HAP-1 (cell line): ENCODE measurements at regions not wholly inside any gene's neighbourhood (a gene's known extent, or its start where the extent isn't known, plus 50 kb on each side); places are given as distances from the start of the nearest gene placed in this dataset.

Source experiments
- DNase-seq, 2 experiments: peaks; one replicate each; pipeline ENCODE4 v3.0.0-alpha.2; 2016 to 2020; ENCODE audit warnings: low spot score in 2 of 2
- H3K27me3 ChIP-seq: fragments of 250-450 bp; sonication (Bioruptor Pico); 2 replicates; pipeline ENCODE4 v1.5.1; 2020; ENCODE audit warnings: low read depth, mild to moderate bottlenecking, moderate library complexity
- H3K36me3 ChIP-seq: fragments of 250-450 bp; sonication (Bioruptor Pico); replicated peaks from 2 replicates; pipeline ENCODE4 v1.5.1; 2020; ENCODE audit warnings: mild to moderate bottlenecking
- H3K4me1 ChIP-seq: fragments of 250-450 bp; sonication (Bioruptor Pico); 2 replicates; pipeline ENCODE4 v1.5.1; 2020; ENCODE audit warnings: mild to moderate bottlenecking
- H3K4me3 ChIP-seq: fragments of 250-450 bp; sonication (Bioruptor Pico); 2 replicates; pipeline ENCODE4 v1.5.1; 2020; ENCODE audit warnings: mild to moderate bottlenecking, moderate library complexity
- H3K9me3 ChIP-seq: fragments of 250-450 bp; sonication (Bioruptor Pico); 2 replicates; pipeline ENCODE4 v1.5.1; 2020; ENCODE audit warnings: mild to moderate bottlenecking, moderate library complexity
- in situ Hi-C: fragments of 300-500 bp; cut with MboI; formaldehyde crosslinking; loops from 3 replicates; pipeline ENCODE4 v1.14.3; 2020; ENCODE audit warnings: low sequenced_read_pairs, inconsistent platforms, mixed read lengths

GRCh38 chr15:70585707-70586034 is 177.7 kb downstream of the UACA start:
- in situ Hi-C loops = loop anchor here (10.0 kb wide), 1 partner anchor 1111 kb away; no protein-coding TSS in a partner anchor
- no peaks in the 10 kb centered on the region for H3K36me3 ChIP-seq
- no peak overlapping the region for H3K4me3 ChIP-seq
- no peaks in the 10 kb centered on the region for H3K9me3 ChIP-seq
- H3K4me1 ChIP-seq = peaks cover 4% of the 10 kb centered on the region
- peak in 1 of 2 experiments; percentile 31 for DNase-seq
- peaks cover 17% of the 10 kb centered on the region for H3K27me3 ChIP-seq

- H3K4me3 ChIP-seq = peak overlapping the region; percentile 15
- H3K4me1 ChIP-seq = peaks cover 4% of the 10 kb centered on the region
- in situ Hi-C loops = loop anchor here (10.0 kb wide), 1 partner anchor 1110 kb away; no protein-coding TSS in a partner anchor
- no peaks in the 10 kb centered on the region for H3K36me3 ChIP-seq
- H3K9me3 ChIP-seq = no peaks in the 10 kb centered on the region
- peaks cover 17% of the 10 kb centered on the region for H3K27me3 ChIP-seq
- DNase-seq = peak; percentile 46 to 86
Measured at GRCh38 chr15:70584838-70585706, 178.3 kb downstream of the UACA start.

- peaks cover 8% of the 10 kb centered on the region for H3K4me1 ChIP-seq
- DNase-seq = peak in 1 of 2 experiments; percentile 7
- no peak overlapping the region for H3K4me3 ChIP-seq
- peaks cover 17% of the 10 kb centered on the region for H3K27me3 ChIP-seq
- in situ Hi-C loops = loop anchor here (10.0 kb wide), 1 partner anchor 1110 kb away; no protein-coding TSS in a partner anchor
- H3K9me3 ChIP-seq = no peaks in the 10 kb centered on the region
- H3K36me3 ChIP-seq = no peaks in the 10 kb centered on the region
Measured at GRCh38 chr15:70584441-70584837, 178.9 kb downstream of the UACA start.

- in situ Hi-C loops = loop anchor here (10.0 kb wide), 1 partner anchor 1108 kb away; no protein-coding TSS in a partner anchor
- Histone ChIP-seq H3K4me1 (peaks cover 8% of the 10 kb centered on the region), H3K36me3 (no peaks in the 10 kb centered on the region), H3K9me3 (no peaks in the 10 kb centered on the region), H3K27me3 (peaks cover 17% of the 10 kb centered on the region), H3K4me3 (no peak overlapping the region)
- peak in 1 of 2 experiments; percentile 6 for DNase-seq
Measured at GRCh38 chr15:70583006-70583405, 180.4 kb downstream of the UACA start.

GRCh38 chr15:70582143-70582945 is 181.0 kb downstream of the UACA start:
- Histone ChIP-seq H3K9me3 (no peaks in the 10 kb centered on the region), H3K4me1 (peaks cover 8% of the 10 kb centered on the region), H3K36me3 (no peaks in the 10 kb centered on the region), H3K27me3 (peaks cover 17% of the 10 kb centered on the region), H3K4me3 (no peak overlapping the region)
- peak in 1 of 2 experiments; percentile 4 for DNase-seq
- in situ Hi-C loops = loop anchor here (10.0 kb wide), 1 partner anchor 1108 kb away; no protein-coding TSS in a partner anchor

GRCh38 chr15:70580958-70581357 is 182.4 kb downstream of the UACA start:
- peaks cover 17% of the 10 kb centered on the region for H3K27me3 ChIP-seq
- DNase-seq = peak in 1 of 2 experiments; percentile 6
- no peaks in the 10 kb centered on the region for H3K36me3 ChIP-seq
- no peaks in the 10 kb centered on the region for H3K9me3 ChIP-seq
- peaks cover 22% of the 10 kb centered on the region for H3K4me1 ChIP-seq
- no peak overlapping the region for H3K4me3 ChIP-seq
- in situ Hi-C loops = loop anchor here (10.0 kb wide), 1 partner anchor 1106 kb away; no protein-coding TSS in a partner anchor

GRCh38 chr15:70580286-70580685 is 183.1 kb downstream of the UACA start:
- in situ Hi-C loops = loop anchor here (10.0 kb wide), 1 partner anchor 1105 kb away; no protein-coding TSS in a partner anchor

GRCh38 chr15:70579766-70580165 is 183.6 kb downstream of the UACA start:
- Histone ChIP-seq H3K36me3 (no peaks in the 10 kb centered on the region), H3K9me3 (no peaks in the 10 kb centered on the region), H3K4me1 (peaks cover 21% of the 10 kb centered on the region), H3K4me3 (no peak overlapping the region), H3K27me3 (peaks cover 14% of the 10 kb centered on the region)
- in situ Hi-C loops = loop anchor here (10.0 kb wide), 1 partner anchor 1105 kb away; no protein-coding TSS in a partner anchor
- DNase-seq = peak; percentile 22 to 27

More at GRCh38 chr15:70580286-70580685, 183.1 kb downstream of the UACA start:
- H3K4me3 ChIP-seq = no peak overlapping the region
- no peaks in the 10 kb centered on the region for H3K36me3 ChIP-seq
- peaks cover 25% of the 10 kb centered on the region for H3K4me1 ChIP-seq
- DNase-seq = peak in 1 of 2 experiments; percentile 5
- H3K27me3 ChIP-seq = peaks cover 17% of the 10 kb centered on the region
- no peaks in the 10 kb centered on the region for H3K9me3 ChIP-seq

- Histone ChIP-seq H3K36me3 (no peaks in the 10 kb centered on the region), H3K9me3 (no peaks in the 10 kb centered on the region), H3K27me3 (peaks cover 10% of the 10 kb centered on the region; the same call in 1 of the 2 replicates), H3K4me3 (no peak overlapping the region), H3K4me1 (peaks cover 20% of the 10 kb centered on the region)
- in situ Hi-C loops = no loop called here
- DNase-seq = no peak
Measured at GRCh38 chr15:70578196-70578595, 185.2 kb downstream of the UACA start.

GRCh38 chr15:70576696-70577095 is 186.7 kb downstream of the UACA start:
- in situ Hi-C loops = no loop called here
- DNase-seq = peak; percentile 58 to 88
- H3K36me3 ChIP-seq = no peaks in the 10 kb centered on the region

GRCh38 chr15:70576276-70576675 is 187.1 kb downstream of the UACA start:
- Histone ChIP-seq H3K4me3 (no peak overlapping the region), H3K36me3 (no peaks in the 10 kb centered on the region), H3K4me1 (peaks cover 20% of the 10 kb centered on the region), H3K9me3 (no peaks in the 10 kb centered on the region), H3K27me3 (peaks cover 3% of the 10 kb centered on the region; the same call in 1 of the 2 replicates)
- DNase-seq = no peak
- in situ Hi-C loops = no loop called here

More at GRCh38 chr15:70576696-70577095, 186.7 kb downstream of the UACA start:
- H3K4me3 ChIP-seq = no peak overlapping the region
- H3K4me1 ChIP-seq = peaks cover 20% of the 10 kb centered on the region
- no peaks in the 10 kb centered on the region for H3K9me3 ChIP-seq
- peaks cover 7% of the 10 kb centered on the region; the same call in 1 of the 2 replicates for H3K27me3 ChIP-seq

GRCh38 chr15:70575231-70576226 is 187.8 kb downstream of the UACA start:
- DNase-seq = peak in 1 of 2 experiments; percentile 10
- Histone ChIP-seq H3K9me3 (no peaks in the 10 kb centered on the region), H3K4me3 (no peak overlapping the region), H3K27me3 (no peaks in the 10 kb centered on the region), H3K4me1 (peaks cover 20% of the 10 kb centered on the region), H3K36me3 (no peaks in the 10 kb centered on the region)
- in situ Hi-C loops = no loop called here
